ENCODE measurements at regions not wholly inside any gene's neighbourhood (a gene's known extent, or its start where the extent isn't known, plus 50 kb on each side); places are given as distances from the start of the nearest gene placed in this dataset.

GRCh38 chr9:708551-709432 lies 132.7 kb upstream of the DMRT1 start:
- Mint-ChIP-seq H3K4me3 (ENCODE audit: unreplicated experiment) (peak overlapping the region; percentile 78), H3K27me3 (ENCODE audit: low read depth) (no peaks in the 10 kb centered on the region), H3K27ac (ENCODE audit: unreplicated experiment) (peak overlapping the region; percentile 90), H3K9me3 (ENCODE audit: low read depth) (no peaks in the 10 kb centered on the region), H3K4me1 (ENCODE audit: low read depth) (peaks cover 66% of the 10 kb centered on the region), H3K36me3 (ENCODE audit: low read depth) (peaks cover 29% of the 10 kb centered on the region)
- no peak for TF ChIP-seq CTCF (IDR thresholded peaks at IDR 0.05)
- DNase-seq (ENCODE audit: low spot score) = no peak

GRCh38 chr9:710951-711745 lies 130.3 kb upstream of the DMRT1 start:
- DNase-seq (ENCODE audit: low spot score) = no peak
- no peaks in the 10 kb centered on the region for H3K27me3 Mint-ChIP-seq (ENCODE audit: low read depth)
- H3K36me3 Mint-ChIP-seq (ENCODE audit: low read depth) = peaks cover 29% of the 10 kb centered on the region
- no peak for TF ChIP-seq CTCF (IDR thresholded peaks at IDR 0.05)
- H3K4me1 Mint-ChIP-seq (ENCODE audit: low read depth) = peaks cover 77% of the 10 kb centered on the region
- H3K27ac Mint-ChIP-seq (ENCODE audit: unreplicated experiment) = peak overlapping the region; percentile 33
- H3K9me3 Mint-ChIP-seq (ENCODE audit: low read depth) = no peaks in the 10 kb centered on the region
- no peak overlapping the region for H3K4me3 Mint-ChIP-seq (ENCODE audit: unreplicated experiment)

DNA sequence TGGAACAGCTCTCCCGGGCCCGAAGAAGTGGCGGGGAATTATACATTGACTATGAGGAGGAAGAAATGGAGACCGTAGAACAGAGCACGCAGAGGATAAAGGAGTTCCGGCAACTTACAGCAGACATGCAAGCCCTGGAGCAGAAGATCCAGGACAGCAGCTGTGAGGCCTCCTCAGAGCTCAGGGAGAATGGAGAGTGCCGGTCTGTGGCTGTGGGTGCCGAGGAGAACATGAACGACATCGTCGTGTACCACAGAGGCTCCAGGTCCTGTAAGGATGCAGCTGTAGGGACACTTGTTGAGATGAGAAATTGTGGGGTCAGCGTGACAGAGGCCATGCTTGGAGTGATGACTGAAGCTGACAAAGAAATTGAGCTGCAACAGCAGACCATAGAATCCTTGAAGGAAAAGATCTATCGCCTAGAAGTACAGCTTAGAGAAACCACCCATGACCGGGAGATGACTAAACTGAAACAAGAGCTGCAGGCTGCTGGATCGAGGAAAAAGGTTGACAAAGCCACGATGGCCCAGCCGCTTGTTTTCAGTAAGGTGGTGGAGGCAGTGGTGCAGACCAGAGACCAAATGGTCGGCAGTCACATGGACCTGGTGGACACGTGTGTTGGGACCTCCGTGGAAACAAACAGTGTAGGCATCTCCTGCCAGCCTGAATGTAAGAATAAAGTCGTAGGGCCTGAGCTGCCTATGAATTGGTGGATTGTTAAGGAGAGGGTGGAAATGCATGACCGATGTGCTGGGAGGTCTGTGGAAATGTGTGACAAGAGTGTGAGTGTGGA lies 129.5 kb upstream of the DMRT1 start:
- H3K4me1 Mint-ChIP-seq (ENCODE audit: low read depth) = peaks cover 77% of the 10 kb centered on the region
- H3K27ac Mint-ChIP-seq (ENCODE audit: unreplicated experiment) = peak overlapping the region; percentile 33
- no peak for TF ChIP-seq CTCF (IDR thresholded peaks at IDR 0.05)
- H3K9me3 Mint-ChIP-seq (ENCODE audit: low read depth) = no peaks in the 10 kb centered on the region
- DNase-seq (ENCODE audit: low spot score) = no peak
- no peaks in the 10 kb centered on the region for H3K27me3 Mint-ChIP-seq (ENCODE audit: low read depth)
- H3K36me3 Mint-ChIP-seq (ENCODE audit: low read depth) = peaks cover 29% of the 10 kb centered on the region
- H3K4me3 Mint-ChIP-seq (ENCODE audit: unreplicated experiment) = no peak overlapping the region

- H3K9me3 Mint-ChIP-seq (ENCODE audit: low read depth) = no peaks in the 10 kb centered on the region
- no peaks in the 10 kb centered on the region for H3K27me3 Mint-ChIP-seq (ENCODE audit: low read depth)
- peak overlapping the region; percentile 31 for H3K4me3 Mint-ChIP-seq (ENCODE audit: unreplicated experiment)
- H3K4me1 Mint-ChIP-seq (ENCODE audit: low read depth) = peaks cover 84% of the 10 kb centered on the region
- no peak for DNase-seq (ENCODE audit: low spot score)
- H3K27ac Mint-ChIP-seq (ENCODE audit: unreplicated experiment) = peak overlapping the region; percentile 34
- TF ChIP-seq CTCF (IDR thresholded peaks at IDR 0.05) = no peak
- peaks cover 29% of the 10 kb centered on the region for H3K36me3 Mint-ChIP-seq (ENCODE audit: low read depth)
These were observed 128.9 kb upstream of the DMRT1 start for GRCh38 chr9:712643-713042.

GRCh38 chr9:713091-713490 lies 128.4 kb upstream of the DMRT1 start:
- H3K4me3 Mint-ChIP-seq (ENCODE audit: unreplicated experiment) = peak overlapping the region; percentile 31
- no peaks in the 10 kb centered on the region for H3K9me3 Mint-ChIP-seq (ENCODE audit: low read depth)
- TF ChIP-seq CTCF (IDR thresholded peaks at IDR 0.05) = no peak
- H3K36me3 Mint-ChIP-seq (ENCODE audit: low read depth) = peaks cover 29% of the 10 kb centered on the region
- no peaks in the 10 kb centered on the region for H3K27me3 Mint-ChIP-seq (ENCODE audit: low read depth)
- H3K27ac Mint-ChIP-seq (ENCODE audit: unreplicated experiment) = peak overlapping the region; percentile 34
- no peak for DNase-seq (ENCODE audit: low spot score)
- peaks cover 88% of the 10 kb centered on the region for H3K4me1 Mint-ChIP-seq (ENCODE audit: low read depth)
